Progenitor cell of endocrine pancreas (in vitro differentiated cells): ENCODE measurements at regions not wholly inside any gene's neighbourhood (a gene's known extent, or its start where the extent isn't known, plus 50 kb on each side); places are given as distances from the start of the nearest gene placed in this dataset.

ENCODE experiments used
- DNase-seq: peaks from one replicate; pipeline ENCODE4 v3.0.0; 2021; ENCODE audit warnings: low spot score; ENCODE audit not compliant: unreplicated experiment
- H3K27ac Mint-ChIP-seq: 2 replicates; pipeline ENCODE4 v1.8.0; 2021; ENCODE audit warnings: mild to moderate bottlenecking, moderate library complexity, mixed read lengths
- H3K27me3 Mint-ChIP-seq: 2 replicates; pipeline ENCODE4 v1.8.0; 2021; ENCODE audit warnings: mixed read lengths
- H3K36me3 Mint-ChIP-seq: 2 replicates; pipeline ENCODE4 v1.8.0; 2022; ENCODE audit warnings: mixed read lengths; ENCODE audit not compliant: insufficient read depth
- H3K4me1 Mint-ChIP-seq: 2 replicates; pipeline ENCODE4 v1.8.0; 2021; ENCODE audit warnings: low read depth, mixed read lengths
- H3K4me3 Mint-ChIP-seq: 2 replicates; pipeline ENCODE4 v1.8.0; 2021; ENCODE audit warnings: low read depth, mild to moderate bottlenecking, moderate library complexity, mixed read lengths
- H3K9me3 Mint-ChIP-seq: 2 replicates; pipeline ENCODE4 v1.8.0; 2021; ENCODE audit warnings: low read depth, mixed read lengths
- TF ChIP-seq, protein P1 (sequence below): fragments of 200-600 bp; sonication (generic); IDR thresholded peaks from one replicate; pipeline ENCODE4 v1.5.0; 2021; ENCODE audit warnings: antibody characterized with exemption, mild to moderate bottlenecking; ENCODE audit not compliant: unreplicated experiment

- TF ChIP-seq, protein P1, sequence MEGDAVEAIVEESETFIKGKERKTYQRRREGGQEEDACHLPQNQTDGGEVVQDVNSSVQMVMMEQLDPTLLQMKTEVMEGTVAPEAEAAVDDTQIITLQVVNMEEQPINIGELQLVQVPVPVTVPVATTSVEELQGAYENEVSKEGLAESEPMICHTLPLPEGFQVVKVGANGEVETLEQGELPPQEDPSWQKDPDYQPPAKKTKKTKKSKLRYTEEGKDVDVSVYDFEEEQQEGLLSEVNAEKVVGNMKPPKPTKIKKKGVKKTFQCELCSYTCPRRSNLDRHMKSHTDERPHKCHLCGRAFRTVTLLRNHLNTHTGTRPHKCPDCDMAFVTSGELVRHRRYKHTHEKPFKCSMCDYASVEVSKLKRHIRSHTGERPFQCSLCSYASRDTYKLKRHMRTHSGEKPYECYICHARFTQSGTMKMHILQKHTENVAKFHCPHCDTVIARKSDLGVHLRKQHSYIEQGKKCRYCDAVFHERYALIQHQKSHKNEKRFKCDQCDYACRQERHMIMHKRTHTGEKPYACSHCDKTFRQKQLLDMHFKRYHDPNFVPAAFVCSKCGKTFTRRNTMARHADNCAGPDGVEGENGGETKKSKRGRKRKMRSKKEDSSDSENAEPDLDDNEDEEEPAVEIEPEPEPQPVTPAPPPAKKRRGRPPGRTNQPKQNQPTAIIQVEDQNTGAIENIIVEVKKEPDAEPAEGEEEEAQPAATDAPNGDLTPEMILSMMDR, result no peak
- H3K27ac Mint-ChIP-seq, result no peak overlapping the region
- H3K27me3 Mint-ChIP-seq, result no peaks in the 10 kb centered on the region
- no peak overlapping the region for H3K4me3 Mint-ChIP-seq
- H3K9me3 Mint-ChIP-seq, result peaks cover 10% of the 10 kb centered on the region
- no peaks in the 10 kb centered on the region for H3K36me3 Mint-ChIP-seq
- no peak for DNase-seq
- H3K4me1 Mint-ChIP-seq, result peaks cover 13% of the 10 kb centered on the region
Measured at GRCh38 chr2:49236316-49236715, 82.0 kb upstream of the FSHR start.

GRCh38 chr2:49226360-49226759 is 72.0 kb upstream of the FSHR start:
- Mint-ChIP-seq H3K36me3 (peaks cover 1% of the 10 kb centered on the region), H3K27ac (no peak overlapping the region), H3K4me3 (no peak overlapping the region), H3K9me3 (peaks cover 10% of the 10 kb centered on the region), H3K27me3 (no peaks in the 10 kb centered on the region), H3K4me1 (no peaks in the 10 kb centered on the region)
- TF ChIP-seq, protein P1, result no peak
- no peak for DNase-seq

DNA sequence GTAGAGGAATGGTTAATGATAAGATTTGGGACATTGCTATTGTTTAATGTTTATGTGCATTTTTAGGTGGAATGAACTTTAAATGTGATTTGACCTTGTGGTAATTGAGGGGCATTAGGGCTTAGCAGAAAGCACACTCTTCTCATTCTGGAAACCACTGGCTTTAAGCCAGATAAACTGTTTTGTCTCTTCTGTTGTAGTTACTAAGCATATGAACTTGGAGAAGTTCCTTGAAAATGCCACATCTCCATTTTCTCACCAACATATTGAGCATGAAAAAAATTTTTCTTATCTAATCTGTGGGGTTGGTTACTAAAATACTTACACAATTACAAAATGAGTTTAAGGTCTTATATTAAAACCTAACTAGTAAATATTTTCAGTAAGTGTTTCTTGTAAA is 70.8 kb upstream of the FSHR start:
- Mint-ChIP-seq H3K4me3 (no peak overlapping the region), H3K9me3 (peaks cover under 1% of the 10 kb centered on the region), H3K36me3 (no peaks in the 10 kb centered on the region), H3K4me1 (no peaks in the 10 kb centered on the region), H3K27ac (no peak overlapping the region), H3K27me3 (no peaks in the 10 kb centered on the region)
- TF ChIP-seq, protein P1, result no peak
- no peak for DNase-seq

GRCh38 chr2:49224426-49225010 is 70.2 kb upstream of the FSHR start:
- H3K9me3 Mint-ChIP-seq, result no peaks in the 10 kb centered on the region
- H3K4me1 Mint-ChIP-seq, result no peaks in the 10 kb centered on the region
- H3K27ac Mint-ChIP-seq, result no peak overlapping the region
- no peak overlapping the region for H3K4me3 Mint-ChIP-seq
- no peaks in the 10 kb centered on the region for H3K27me3 Mint-ChIP-seq
- TF ChIP-seq, protein P1, result no peak
- DNase-seq, result no peak
- no peaks in the 10 kb centered on the region for H3K36me3 Mint-ChIP-seq

DNA sequence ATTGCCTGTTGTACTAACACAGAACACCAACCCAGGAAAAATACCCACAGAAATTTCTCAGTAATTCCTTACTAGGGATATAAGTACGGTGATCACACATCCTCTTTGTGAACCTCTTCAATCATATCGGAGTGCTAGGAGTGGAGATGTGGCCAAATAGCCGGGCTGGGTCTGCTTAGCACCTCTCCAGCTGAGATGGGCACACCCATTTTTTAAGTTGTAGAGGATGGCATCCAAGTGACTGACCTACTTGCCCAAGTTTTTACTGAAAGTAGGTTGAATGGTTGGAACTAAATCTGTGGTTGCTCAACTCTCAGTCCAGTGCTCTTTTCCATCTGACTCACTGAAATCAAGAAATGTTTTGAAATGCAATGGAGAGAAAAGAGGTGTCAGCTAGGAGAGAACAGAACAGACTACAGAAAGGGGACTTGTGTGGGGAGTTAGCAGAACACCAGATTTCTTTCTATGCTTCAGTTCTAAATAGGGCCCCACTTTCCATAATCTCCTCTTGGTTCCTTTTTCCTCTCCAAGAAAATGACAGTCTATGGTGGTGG is 68.7 kb upstream of the FSHR start:
- no peak overlapping the region for H3K4me3 Mint-ChIP-seq
- H3K36me3 Mint-ChIP-seq, result no peaks in the 10 kb centered on the region
- no peaks in the 10 kb centered on the region for H3K27me3 Mint-ChIP-seq
- TF ChIP-seq, protein P1, result no peak
- no peak for DNase-seq
- no peaks in the 10 kb centered on the region for H3K4me1 Mint-ChIP-seq
- no peak overlapping the region for H3K27ac Mint-ChIP-seq
- no peaks in the 10 kb centered on the region for H3K9me3 Mint-ChIP-seq
